OCI-LY1 (cell line): ENCODE measurements at regions not wholly inside any gene's neighbourhood (a gene's known extent, or its start where the extent isn't known, plus 50 kb on each side); places are given as distances from the start of the nearest gene placed in this dataset.

Experiments used
- H2AFZ ChIP-seq: fragments of 200-600 bp; sonication (generic), shearing (Covaris generic); 2 replicates; pipeline ENCODE4 v1.6.0; 2014; ENCODE audit warnings: antibody characterized with exemption, mild to moderate bottlenecking, low read length
- H3F3A ChIP-seq: fragments of 200-600 bp; sonication (generic), shearing (Covaris generic); 2 replicates; pipeline ENCODE4 v1.6.0; 2014; ENCODE audit warnings: mild to moderate bottlenecking, antibody characterized with exemption, low read length, moderate library complexity; ENCODE audit not compliant: insufficient read depth
- H3K27ac ChIP-seq: fragments of 200-600 bp; sonication (generic); 2 replicates; pipeline ENCODE4 v1.5.1; 2014; ENCODE audit warnings: low read length, mixed run types, mild to moderate bottlenecking, low read depth; ENCODE audit not compliant: poor library complexity, severe bottlenecking
- H3K27me3 ChIP-seq: fragments of 200-600 bp; sonication (generic); 2 replicates; pipeline ENCODE4 v1.6.0; 2014; ENCODE audit warnings: antibody characterized with exemption, mild to moderate bottlenecking, low read length, moderate library complexity; ENCODE audit not compliant: insufficient read depth
- H3K36me3 ChIP-seq: fragments of 200-600 bp; sonication (generic); 2 replicates; pipeline ENCODE4 v1.6.1; 2014; ENCODE audit warnings: mild to moderate bottlenecking, antibody characterized with exemption, low read length, moderate library complexity, mixed read lengths; ENCODE audit not compliant: insufficient read depth
- H3K4me1 ChIP-seq: fragments of 200-600 bp; sonication (generic); 2 replicates; pipeline ENCODE4 v1.5.1; 2014; ENCODE audit warnings: mild to moderate bottlenecking, low read length, moderate library complexity; ENCODE audit not compliant: insufficient read depth, severe bottlenecking
- H3K4me2 ChIP-seq: fragments of 200-600 bp; sonication (generic), shearing (Covaris generic); 2 replicates; pipeline ENCODE4 v1.6.1; 2014; ENCODE audit warnings: low read length
- H3K4me3 ChIP-seq: fragments of 200-600 bp; sonication (generic); 2 replicates; pipeline ENCODE4 v1.5.1; 2014; ENCODE audit warnings: low read length, low read depth, mild to moderate bottlenecking, mixed read lengths; ENCODE audit not compliant: poor library complexity, severe bottlenecking
- H3K79me2 ChIP-seq: fragments of 200-600 bp; shearing (Covaris generic); 2 replicates; pipeline ENCODE4 v1.6.1; 2016; ENCODE audit warnings: mixed run types, low read length, mixed read lengths; ENCODE audit not compliant: insufficient read depth
- H3K9ac ChIP-seq: fragments of 200-600 bp; sonication (generic), shearing (Covaris generic); 2 replicates; pipeline ENCODE4 v1.6.1; 2014; ENCODE audit warnings: mild to moderate bottlenecking, low read length, mixed read lengths
- H3K9me2 ChIP-seq: fragments of 200-600 bp; sonication (generic), shearing (Covaris generic); 2 replicates; pipeline ENCODE4 v1.6.1; 2014; ENCODE audit warnings: low read depth, mild to moderate bottlenecking, low read length, mixed read lengths
- H3K9me3 ChIP-seq: fragments of 200-600 bp; shearing (Covaris generic); 2 replicates; pipeline ENCODE4 v1.6.1; 2014; ENCODE audit warnings: low read length, mixed read lengths
- H4K20me1 ChIP-seq: fragments of 200-600 bp; sonication (generic), shearing (Covaris generic); 2 replicates; pipeline ENCODE4 v1.6.0; 2016; ENCODE audit warnings: mild to moderate bottlenecking, low read length; ENCODE audit not compliant: insufficient read depth
- EZH2 ChIP-seq: fragments of 200-600 bp; sonication (generic), shearing (Covaris generic); IDR thresholded peaks from 2 replicates; pipeline ENCODE4 v1.8.0; 2017; ENCODE audit warnings: borderline replicate concordance, mixed run types, mild to moderate bottlenecking, antibody characterized with exemption, low read length, moderate library complexity, mixed read lengths
- TF ChIP-seq, protein P1 (sequence below): fragments of 200-600 bp; sonication (generic), shearing (Covaris generic); IDR thresholded peaks from 2 replicates; pipeline ENCODE4 v1.5.1; 2017; ENCODE audit warnings: mild to moderate bottlenecking, antibody characterized with exemption, low read length, moderate library complexity, mixed read lengths

DNA sequence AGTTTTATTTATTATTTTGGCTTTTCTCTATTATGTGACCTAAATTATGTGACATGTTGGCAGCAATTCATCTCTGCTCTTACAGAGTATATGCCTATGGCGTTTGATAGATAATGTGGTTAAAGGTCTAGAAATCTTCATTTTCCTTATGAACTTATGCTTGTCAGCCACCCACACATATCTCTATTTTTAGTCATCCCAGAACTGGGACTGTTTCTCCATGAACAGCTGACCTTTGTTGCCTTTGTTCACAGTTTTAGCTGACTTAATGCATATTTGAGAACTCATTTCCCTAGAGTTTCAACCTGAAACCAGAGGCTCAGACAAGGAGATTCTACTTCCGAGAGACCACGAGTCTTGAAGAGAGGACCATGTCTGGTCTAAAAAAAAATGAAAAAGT lies 176.5 kb downstream of the RAP2B start:
- Histone ChIP-seq H3K27ac (no peak overlapping the region), H3F3A (no peaks in the 10 kb centered on the region), H3K4me1 (no peaks in the 10 kb centered on the region), H3K4me2 (no peak overlapping the region), H3K27me3 (no peaks in the 10 kb centered on the region), H2AFZ (no peak overlapping the region), H4K20me1 (no peaks in the 10 kb centered on the region), H3K4me3 (no peak overlapping the region), H3K79me2 (no peaks in the 10 kb centered on the region), H3K9ac (no peak overlapping the region), H3K9me2 (no peaks in the 10 kb centered on the region), H3K9me3 (no peaks in the 10 kb centered on the region), H3K36me3 (no peaks in the 10 kb centered on the region)
- TF ChIP-seq, protein P1, sequence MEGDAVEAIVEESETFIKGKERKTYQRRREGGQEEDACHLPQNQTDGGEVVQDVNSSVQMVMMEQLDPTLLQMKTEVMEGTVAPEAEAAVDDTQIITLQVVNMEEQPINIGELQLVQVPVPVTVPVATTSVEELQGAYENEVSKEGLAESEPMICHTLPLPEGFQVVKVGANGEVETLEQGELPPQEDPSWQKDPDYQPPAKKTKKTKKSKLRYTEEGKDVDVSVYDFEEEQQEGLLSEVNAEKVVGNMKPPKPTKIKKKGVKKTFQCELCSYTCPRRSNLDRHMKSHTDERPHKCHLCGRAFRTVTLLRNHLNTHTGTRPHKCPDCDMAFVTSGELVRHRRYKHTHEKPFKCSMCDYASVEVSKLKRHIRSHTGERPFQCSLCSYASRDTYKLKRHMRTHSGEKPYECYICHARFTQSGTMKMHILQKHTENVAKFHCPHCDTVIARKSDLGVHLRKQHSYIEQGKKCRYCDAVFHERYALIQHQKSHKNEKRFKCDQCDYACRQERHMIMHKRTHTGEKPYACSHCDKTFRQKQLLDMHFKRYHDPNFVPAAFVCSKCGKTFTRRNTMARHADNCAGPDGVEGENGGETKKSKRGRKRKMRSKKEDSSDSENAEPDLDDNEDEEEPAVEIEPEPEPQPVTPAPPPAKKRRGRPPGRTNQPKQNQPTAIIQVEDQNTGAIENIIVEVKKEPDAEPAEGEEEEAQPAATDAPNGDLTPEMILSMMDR: no peak
- TF ChIP-seq EZH2: no peak

DNA sequence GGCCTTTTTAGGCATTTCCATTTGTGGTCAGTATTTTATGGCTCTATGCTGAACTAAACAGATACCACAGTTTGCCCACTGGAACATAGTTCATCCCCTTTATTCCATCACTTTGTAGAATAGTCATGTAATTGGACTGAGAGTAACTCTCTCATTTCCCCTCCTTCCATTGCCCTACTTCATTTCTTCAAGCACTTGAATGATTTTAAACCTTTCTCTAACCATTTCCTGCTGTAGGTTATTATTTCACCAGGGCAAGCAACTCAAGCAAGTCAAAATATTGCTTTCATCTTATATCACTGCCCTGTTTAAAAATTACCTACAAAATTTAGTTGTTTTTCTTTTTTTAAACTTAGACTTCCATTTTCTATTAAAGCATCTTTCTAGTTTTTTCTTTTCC lies 177.0 kb downstream of the RAP2B start:
- Histone ChIP-seq H3K36me3 (no peaks in the 10 kb centered on the region), H3K4me2 (no peak overlapping the region), H3K4me3 (no peak overlapping the region), H3K4me1 (no peaks in the 10 kb centered on the region), H4K20me1 (no peaks in the 10 kb centered on the region), H3K9me2 (no peaks in the 10 kb centered on the region), H3K27ac (no peak overlapping the region), H3K27me3 (no peaks in the 10 kb centered on the region), H3K9me3 (no peaks in the 10 kb centered on the region), H3F3A (no peaks in the 10 kb centered on the region), H3K79me2 (no peaks in the 10 kb centered on the region), H3K9ac (no peak overlapping the region), H2AFZ (no peak overlapping the region)
- no peak for TF ChIP-seq EZH2
- TF ChIP-seq, protein P1: no peak

DNA sequence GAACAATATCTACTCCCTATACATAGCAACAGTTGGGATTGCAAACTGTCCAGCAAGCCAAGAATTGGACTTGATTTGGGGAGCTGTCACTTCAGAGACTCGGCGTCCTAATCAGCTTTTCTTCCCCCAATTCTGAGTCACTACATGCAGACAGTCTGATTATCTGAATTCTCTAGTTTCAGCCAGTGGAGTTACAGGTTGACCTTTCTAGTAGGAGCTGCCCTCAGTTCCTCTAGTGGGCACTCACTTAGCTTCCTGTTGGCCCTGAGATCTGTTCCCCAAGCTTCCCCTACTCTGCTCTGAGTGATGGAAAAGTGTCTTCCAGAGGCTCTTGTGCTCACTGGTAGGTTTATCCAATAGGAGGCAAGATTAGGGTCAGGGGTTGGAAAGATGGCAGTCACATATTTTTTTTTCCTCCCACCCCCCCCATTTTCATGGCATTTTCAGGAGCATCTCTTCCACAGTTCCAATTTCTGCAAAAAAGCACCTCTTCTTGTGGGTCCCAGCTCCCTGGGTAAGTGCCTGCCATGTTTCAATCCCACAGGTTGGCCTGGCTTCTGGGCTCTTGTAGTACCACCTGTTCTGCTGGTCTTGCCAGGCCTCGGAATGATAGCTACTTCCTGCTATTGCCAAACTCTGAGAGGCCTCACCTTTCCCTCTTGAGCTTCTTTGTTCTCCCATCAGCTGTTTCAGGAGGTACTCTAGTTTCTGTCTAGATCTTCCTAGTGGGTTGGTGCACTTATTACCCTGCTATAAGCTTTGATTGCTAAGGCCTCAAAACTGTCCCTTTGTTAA lies 182.2 kb downstream of the RAP2B start:
- Histone ChIP-seq H3K9me3 (no peaks in the 10 kb centered on the region), H2AFZ (no peak overlapping the region)

More for the DNA sequence above, 182.2 kb downstream of the RAP2B start:
- Histone ChIP-seq H3K4me2 (no peak overlapping the region), H4K20me1 (no peaks in the 10 kb centered on the region), H3K79me2 (no peaks in the 10 kb centered on the region), H3K4me3 (no peak overlapping the region), H3K27me3 (no peaks in the 10 kb centered on the region), H3K27ac (no peak overlapping the region), H3K9ac (no peak overlapping the region), H3F3A (no peaks in the 10 kb centered on the region), H3K36me3 (no peaks in the 10 kb centered on the region), H3K9me2 (no peaks in the 10 kb centered on the region), H3K4me1 (no peaks in the 10 kb centered on the region)
- TF ChIP-seq, protein P1: no peak
- no peak for TF ChIP-seq EZH2
